IPS-15b (cell line): ENCODE measurements at regions not wholly inside any gene's neighbourhood (a gene's known extent, or its start where the extent isn't known, plus 50 kb on each side); places are given as distances from the start of the nearest gene placed in this dataset.

Experiments
- H3K27me3 ChIP-seq: one replicate; pipeline ENCODE4 v1.6.1; 2013; ENCODE audit warnings: low read length; ENCODE audit not compliant: control insufficient read depth, insufficient read depth
- H3K36me3 ChIP-seq: one replicate; pipeline ENCODE4 v1.6.1; 2013; ENCODE audit warnings: low read length; ENCODE audit not compliant: control insufficient read depth, insufficient read depth
- H3K4me1 ChIP-seq: one replicate; pipeline ENCODE4 v1.6.1; 2013; ENCODE audit warnings: mild to moderate bottlenecking, low read length; ENCODE audit not compliant: control insufficient read depth, insufficient read depth
- H3K4me3 ChIP-seq: one replicate; pipeline ENCODE4 v1.5.1; 2013; ENCODE audit warnings: low read depth, low read length
- H3K9ac ChIP-seq: one replicate; pipeline ENCODE4 v1.6.1; 2013; ENCODE audit warnings: low read depth, mild to moderate bottlenecking, low read length
- H3K9me3 ChIP-seq: one replicate; pipeline ENCODE4 v1.6.1; 2013; ENCODE audit warnings: mild to moderate bottlenecking, low read length; ENCODE audit not compliant: control insufficient read depth, insufficient read depth

DNA sequence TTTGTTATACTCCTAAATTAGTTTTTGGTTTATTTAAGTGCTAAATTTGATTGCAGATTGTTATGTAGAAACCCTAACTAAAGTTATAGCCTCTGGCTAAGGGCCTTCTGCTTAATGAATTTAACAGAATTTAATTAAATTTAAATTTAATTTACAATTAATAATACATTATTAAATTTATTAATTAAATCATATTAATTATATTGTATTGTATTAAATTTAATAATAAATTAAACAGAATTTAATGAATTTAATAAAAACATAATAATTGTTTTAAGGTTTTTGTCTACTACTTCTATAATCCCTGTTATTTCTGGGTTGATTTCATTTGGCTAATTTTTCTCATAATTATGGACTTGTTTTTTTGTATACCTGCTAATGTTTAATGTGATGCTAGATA, 141.9 kb upstream of the TECRL start:
- no peak overlapping the region for H3K4me3 ChIP-seq
- no peaks in the 10 kb centered on the region for H3K27me3 ChIP-seq
- no peaks in the 10 kb centered on the region for H3K9me3 ChIP-seq
- no peaks in the 10 kb centered on the region for H3K4me1 ChIP-seq
- no peaks in the 10 kb centered on the region for H3K36me3 ChIP-seq
- H3K9ac ChIP-seq: no peak overlapping the region

- H3K27me3 ChIP-seq: no peaks in the 10 kb centered on the region
- no peak overlapping the region for H3K4me3 ChIP-seq
- H3K36me3 ChIP-seq: no peaks in the 10 kb centered on the region
- no peak overlapping the region for H3K9ac ChIP-seq
- H3K4me1 ChIP-seq: no peaks in the 10 kb centered on the region
- H3K9me3 ChIP-seq: no peaks in the 10 kb centered on the region
Measured at GRCh38 chr4:64545593-64545992, 136.3 kb upstream of the TECRL start.

DNA sequence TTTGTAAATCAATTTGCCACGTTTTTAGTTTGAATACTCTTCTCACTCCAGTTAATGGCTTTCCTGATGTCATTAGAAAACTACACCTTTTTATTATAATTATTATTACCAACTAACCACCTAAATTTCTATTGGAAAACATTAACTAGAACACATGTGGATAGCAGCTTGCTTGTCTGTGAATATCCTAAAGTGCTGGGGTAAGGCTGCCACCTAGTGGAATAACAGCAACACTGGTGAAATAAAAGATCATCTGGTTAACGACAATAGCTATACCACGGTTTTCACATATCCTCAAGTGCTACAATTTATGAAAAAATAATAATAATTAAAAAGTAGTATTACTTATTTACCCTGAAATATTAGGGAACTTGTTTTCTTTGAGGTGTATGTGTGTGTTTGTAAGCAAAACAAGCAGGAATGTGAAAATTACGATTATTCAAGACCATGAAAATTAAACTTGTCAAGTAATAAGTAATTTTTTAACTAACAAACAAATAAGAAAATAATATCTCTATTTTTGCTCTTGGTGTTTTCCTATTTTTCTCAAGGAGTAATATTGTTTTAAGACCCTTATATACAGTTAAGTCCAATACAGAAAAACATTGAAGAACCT, 130.1 kb upstream of the TECRL start:
- no peaks in the 10 kb centered on the region for H3K27me3 ChIP-seq
- no peak overlapping the region for H3K9ac ChIP-seq
- no peak overlapping the region for H3K4me3 ChIP-seq

DNA sequence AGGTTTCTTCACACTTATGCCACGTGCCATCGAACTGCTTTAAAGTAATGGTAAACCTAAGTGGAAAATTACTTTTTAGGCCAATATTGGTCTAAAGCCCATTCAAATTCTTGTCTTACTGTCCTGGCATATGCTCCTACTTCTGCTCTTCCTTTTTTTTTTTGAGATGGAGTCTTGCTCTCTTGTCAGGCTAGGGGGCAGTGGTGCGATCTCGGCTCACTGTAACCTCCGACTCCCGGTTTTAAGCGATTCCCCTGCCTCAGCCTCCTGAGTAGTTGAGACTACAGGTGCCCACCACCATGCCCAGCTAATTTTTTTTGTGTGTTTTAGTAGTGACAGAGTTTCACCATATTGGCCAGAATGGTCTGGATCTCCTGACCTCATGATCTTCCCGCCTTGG, 129.0 kb upstream of the TECRL start:
- Histone ChIP-seq H3K9ac (no peak overlapping the region), H3K4me3 (no peak overlapping the region), H3K27me3 (no peaks in the 10 kb centered on the region), H3K4me1 (no peaks in the 10 kb centered on the region), H3K9me3 (no peaks in the 10 kb centered on the region), H3K36me3 (no peaks in the 10 kb centered on the region)

More for the DNA sequence above, 130.1 kb upstream of the TECRL start:
- H3K4me1 ChIP-seq: no peaks in the 10 kb centered on the region
- no peaks in the 10 kb centered on the region for H3K36me3 ChIP-seq
- H3K9me3 ChIP-seq: no peaks in the 10 kb centered on the region

- no peak overlapping the region for H3K4me3 ChIP-seq
- no peaks in the 10 kb centered on the region for H3K9me3 ChIP-seq
- H3K27me3 ChIP-seq: no peaks in the 10 kb centered on the region
- H3K36me3 ChIP-seq: no peaks in the 10 kb centered on the region
- H3K9ac ChIP-seq: no peak overlapping the region
- no peaks in the 10 kb centered on the region for H3K4me1 ChIP-seq
Measured at GRCh38 chr4:64533637-64534036, 124.4 kb upstream of the TECRL start.

GRCh38 chr4:64533159-64533558, 123.9 kb upstream of the TECRL start:
- H3K4me1 ChIP-seq: no peaks in the 10 kb centered on the region
- no peak overlapping the region for H3K9ac ChIP-seq
- no peak overlapping the region for H3K4me3 ChIP-seq
- H3K27me3 ChIP-seq: no peaks in the 10 kb centered on the region
- no peaks in the 10 kb centered on the region for H3K36me3 ChIP-seq
- no peaks in the 10 kb centered on the region for H3K9me3 ChIP-seq

DNA sequence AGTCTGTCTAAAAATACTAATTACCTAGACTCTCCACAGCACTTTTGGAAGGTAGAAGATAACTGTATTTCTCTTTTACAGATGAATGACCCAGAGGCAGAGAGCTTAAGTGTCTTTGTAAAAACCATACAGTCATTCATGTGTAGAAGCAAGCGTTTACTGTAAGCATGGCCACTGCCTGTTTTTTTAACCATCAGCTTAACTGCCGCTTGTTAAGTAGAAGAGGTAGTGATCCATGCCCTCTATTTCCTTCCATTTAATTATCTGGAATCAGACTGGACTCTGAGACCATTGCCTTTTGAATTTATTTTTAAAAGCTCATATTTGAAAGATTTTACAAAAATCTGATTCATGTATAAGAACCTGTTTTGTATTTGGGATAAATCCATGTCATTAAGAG, 111.2 kb upstream of the TECRL start:
- no peak overlapping the region for H3K9ac ChIP-seq
- H3K27me3 ChIP-seq: no peaks in the 10 kb centered on the region
- no peaks in the 10 kb centered on the region for H3K4me1 ChIP-seq
- H3K4me3 ChIP-seq: no peak overlapping the region
- H3K36me3 ChIP-seq: no peaks in the 10 kb centered on the region
- H3K9me3 ChIP-seq: no peaks in the 10 kb centered on the region

GRCh38 chr4:64518600-64518999, 109.3 kb upstream of the TECRL start:
- H3K4me1 ChIP-seq: no peaks in the 10 kb centered on the region
- no peak overlapping the region for H3K9ac ChIP-seq
- H3K27me3 ChIP-seq: no peaks in the 10 kb centered on the region
- H3K4me3 ChIP-seq: no peak overlapping the region
- H3K9me3 ChIP-seq: no peaks in the 10 kb centered on the region
- H3K36me3 ChIP-seq: no peaks in the 10 kb centered on the region

GRCh38 chr4:64516176-64516575, 106.9 kb upstream of the TECRL start:
- Histone ChIP-seq H3K9me3 (no peaks in the 10 kb centered on the region), H3K9ac (no peak overlapping the region), H3K4me3 (no peak overlapping the region), H3K27me3 (no peaks in the 10 kb centered on the region), H3K4me1 (no peaks in the 10 kb centered on the region), H3K36me3 (no peaks in the 10 kb centered on the region)

DNA sequence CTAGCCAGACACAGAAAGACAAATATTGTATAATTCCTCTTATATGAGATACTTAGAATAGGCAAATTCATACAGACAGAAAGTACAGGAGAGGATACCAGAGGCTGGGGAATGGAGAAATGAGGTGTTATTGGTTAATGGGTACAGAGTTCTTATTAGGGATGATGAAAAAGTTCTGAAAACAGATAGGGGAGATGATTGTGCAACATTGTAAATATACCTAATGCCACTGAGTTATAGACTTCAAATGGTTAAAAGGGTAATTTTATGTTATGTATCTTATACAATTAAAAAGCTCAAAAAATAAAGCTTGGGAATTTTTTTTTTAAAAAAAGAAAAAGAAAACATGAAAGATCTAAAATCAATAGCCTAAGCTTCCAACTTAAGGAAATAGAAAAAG, 98.8 kb upstream of the TECRL start:
- Histone ChIP-seq H3K36me3 (no peaks in the 10 kb centered on the region), H3K4me3 (no peak overlapping the region), H3K4me1 (no peaks in the 10 kb centered on the region), H3K27me3 (no peaks in the 10 kb centered on the region), H3K9me3 (no peaks in the 10 kb centered on the region), H3K9ac (no peak overlapping the region)

DNA sequence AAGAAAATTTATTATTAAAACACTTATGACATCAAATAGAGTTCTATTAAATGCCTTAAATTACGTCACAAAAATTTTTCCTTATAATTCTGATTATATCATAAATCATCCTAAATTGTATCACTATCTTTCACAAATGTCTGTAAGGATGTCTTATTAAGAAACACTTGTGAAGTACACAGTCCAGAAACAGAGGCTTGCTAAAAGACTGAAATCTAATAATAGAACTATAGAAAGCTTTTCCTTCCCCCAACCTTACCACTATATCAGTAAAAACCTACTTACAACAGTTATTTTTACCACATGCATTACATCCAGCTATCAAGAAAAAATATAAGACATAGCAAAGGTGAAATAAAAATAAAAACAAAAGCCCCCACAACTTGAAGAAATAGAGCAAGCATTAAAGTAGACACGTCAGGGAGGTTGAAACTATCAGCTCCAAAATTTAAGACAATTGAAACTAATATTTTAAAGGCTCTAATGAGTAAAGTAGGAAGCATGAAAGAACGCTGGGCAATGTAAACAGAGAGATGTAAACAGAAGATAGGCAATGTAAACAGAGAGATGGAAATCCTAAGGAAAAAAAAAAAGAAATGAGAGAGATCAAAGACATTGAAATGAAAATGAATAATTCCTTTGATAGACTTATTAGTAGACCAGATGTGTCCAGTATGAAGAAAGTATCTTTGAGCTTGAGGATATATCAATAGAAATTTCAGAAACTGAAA, 94.9 kb upstream of the TECRL start:
- no peaks in the 10 kb centered on the region for H3K36me3 ChIP-seq
- no peak overlapping the region for H3K4me3 ChIP-seq
- H3K9me3 ChIP-seq: no peaks in the 10 kb centered on the region
- no peak overlapping the region for H3K9ac ChIP-seq
- no peaks in the 10 kb centered on the region for H3K27me3 ChIP-seq
- no peaks in the 10 kb centered on the region for H3K4me1 ChIP-seq

DNA sequence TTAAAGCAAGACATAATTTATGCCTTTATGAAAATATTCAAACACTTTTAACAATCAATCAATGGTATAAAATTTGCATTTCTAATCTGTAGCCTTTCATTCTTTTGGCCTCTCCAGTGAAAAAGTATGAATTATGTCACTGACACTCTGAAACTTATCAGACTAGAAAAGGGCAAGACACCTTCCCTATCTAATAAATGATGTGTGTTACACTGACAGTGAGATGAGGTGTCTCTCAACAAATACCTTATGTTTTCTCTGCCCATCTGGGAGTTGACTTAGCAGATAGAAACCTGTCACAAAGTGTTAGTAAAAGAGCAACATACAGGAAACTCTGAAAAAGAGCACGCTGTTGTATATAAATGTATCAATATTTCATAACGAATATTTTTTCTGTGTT, 94.2 kb upstream of the TECRL start:
- Histone ChIP-seq H3K9ac (no peak overlapping the region), H3K4me3 (no peak overlapping the region), H3K36me3 (no peaks in the 10 kb centered on the region), H3K9me3 (no peaks in the 10 kb centered on the region), H3K27me3 (no peaks in the 10 kb centered on the region), H3K4me1 (no peaks in the 10 kb centered on the region)
